ENCODE measurements at regions not wholly inside any gene's neighbourhood (a gene's known extent, or its start where the extent isn't known, plus 50 kb on each side); places are given as distances from the start of the nearest gene placed in this dataset.

GRCh38 chr19:31572976-31573298 is 223.7 kb upstream of the TSHZ3 start:
- no peaks in the 10 kb centered on the region for H3K4me1 ChIP-seq
- no peak for TF ChIP-seq EP300 (IDR thresholded peaks at IDR 0.05)
- no peak for TF ChIP-seq CTCF (IDR thresholded peaks at IDR 0.05)
- no peak for TF ChIP-seq POLR2A (IDR thresholded peaks at IDR 0.05)
- TF ChIP-seq POLR2AphosphoS5 (IDR thresholded peaks at IDR 0.05), result no peak

GRCh38 chr19:31574251-31574973 is 225.2 kb upstream of the TSHZ3 start:
- H3K4me3 ChIP-seq, result no peak overlapping the region

More at GRCh38 chr19:31572976-31573298, 223.7 kb upstream of the TSHZ3 start:
- no peak for ATAC-seq (ENCODE audit: low FRiP score in 2 of 2)
- H3K9me3 ChIP-seq, result no peaks in the 10 kb centered on the region
- H3K27ac ChIP-seq, result no peak overlapping the region
- WGBS, 2 donors, result 88 to 92% methylated on average over 8 of the region's 8 CpGs
- H3K4me3 ChIP-seq, result no peak overlapping the region
- no peak for DNase-seq
- H3K27me3 ChIP-seq, result no peaks in the 10 kb centered on the region
- H3K36me3 ChIP-seq, result no peaks in the 10 kb centered on the region

GRCh38 chr19:31575846-31576335 is 226.7 kb upstream of the TSHZ3 start:
- DNase-seq (no peak), ATAC-seq (ENCODE audit: low FRiP score in 2 of 2) (no peak)
- no peaks in the 10 kb centered on the region for H3K9me3 ChIP-seq
- H3K36me3 ChIP-seq, result no peaks in the 10 kb centered on the region
- TF ChIP-seq POLR2A (IDR thresholded peaks at IDR 0.05) (no peak), POLR2AphosphoS5 (IDR thresholded peaks at IDR 0.05) (no peak), EP300 (IDR thresholded peaks at IDR 0.05) (no peak), CTCF (IDR thresholded peaks at IDR 0.05) (no peak)
- H3K27ac ChIP-seq, result no peak overlapping the region
- no peaks in the 10 kb centered on the region for H3K4me1 ChIP-seq
- H3K27me3 ChIP-seq, result no peaks in the 10 kb centered on the region
- 77 to 80% methylated on average over 11 of the region's 11 CpGs for WGBS, 2 donors
- H3K4me3 ChIP-seq, result no peak overlapping the region

More at GRCh38 chr19:31574251-31574973, 225.2 kb upstream of the TSHZ3 start:
- WGBS, 2 donors, result 72 to 76% methylated on average over 14 of the region's 14 CpGs
- no peak overlapping the region for H3K27ac ChIP-seq
- H3K4me1 ChIP-seq, result no peaks in the 10 kb centered on the region
- no peak for ATAC-seq (ENCODE audit: low FRiP score in 2 of 2)
- TF ChIP-seq POLR2A (IDR thresholded peaks at IDR 0.05), result no peak
- no peak for TF ChIP-seq POLR2AphosphoS5 (IDR thresholded peaks at IDR 0.05)
- TF ChIP-seq CTCF (IDR thresholded peaks at IDR 0.05), result no peak
- TF ChIP-seq EP300 (IDR thresholded peaks at IDR 0.05), result no peak
- no peaks in the 10 kb centered on the region for H3K9me3 ChIP-seq
- no peaks in the 10 kb centered on the region for H3K27me3 ChIP-seq
- no peaks in the 10 kb centered on the region for H3K36me3 ChIP-seq
- DNase-seq, result no peak

- no peak for TF ChIP-seq POLR2A (IDR thresholded peaks at IDR 0.05)
- H3K4me3 ChIP-seq, result no peak overlapping the region
- H3K27me3 ChIP-seq, result no peaks in the 10 kb centered on the region
- H3K9me3 ChIP-seq, result no peaks in the 10 kb centered on the region
- ATAC-seq (ENCODE audit: low FRiP score in 2 of 2) (no peak), DNase-seq (no peak)
- no peaks in the 10 kb centered on the region for H3K36me3 ChIP-seq
- WGBS, 2 donors, result 91 to 100% methylated on average over 1 to 3 of the region's 3 CpGs
- no peak overlapping the region for H3K27ac ChIP-seq
- H3K4me1 ChIP-seq, result peaks cover 0 to 8% (median 0%) of the 10 kb centered on the region in 4 donors
Measured at GRCh38 chr19:31578326-31578725, 229.1 kb upstream of the TSHZ3 start.

- ATAC-seq (ENCODE audit: low FRiP score in 2 of 2), result no peak
- no peak for DNase-seq
Measured at GRCh38 chr19:31583148-31583547, 233.9 kb upstream of the TSHZ3 start.

More at GRCh38 chr19:31583148-31583547, 233.9 kb upstream of the TSHZ3 start:
- Histone ChIP-seq H3K4me3 (no peak overlapping the region), H3K36me3 (no peaks in the 10 kb centered on the region), H3K27ac (no peak overlapping the region), H3K4me1 (peaks cover 0 to 8% (median 0%) of the 10 kb centered on the region in 4 donors), H3K9me3 (no peaks in the 10 kb centered on the region), H3K27me3 (no peaks in the 10 kb centered on the region)
- no peak for TF ChIP-seq POLR2A (IDR thresholded peaks at IDR 0.05)
- TF ChIP-seq CTCF (IDR thresholded peaks at IDR 0.05), result no peak
- peak in 1 of 2 donors; percentile 25 for TF ChIP-seq POLR2AphosphoS5 (IDR thresholded peaks at IDR 0.05)
- no peak for TF ChIP-seq EP300 (IDR thresholded peaks at IDR 0.05)
- 44 to 47% methylated on average over 1 of the region's 1 CpG for WGBS, 2 donors

Measured in upper lobe of left lung (tissue), 6 donors.